Cardiac muscle cell (in vitro differentiated cells and primary cell): ENCODE measurements at regions not wholly inside any gene's neighbourhood (a gene's known extent, or its start where the extent isn't known, plus 50 kb on each side); places are given as distances from the start of the nearest gene placed in this dataset.
A peak's percentile ranks its signal among the peaks of the same experiment; 100 is the strongest.

Experiments used
- DNase-seq, 2 donors: peaks; one replicate each; pipeline versions ENCODE4 v3.0.0 to v3.0.0-alpha.2; 2010 to 2017; ENCODE audit warnings: low read depth in 1 of 2, low spot score in 1 of 2
- H3K27ac ChIP-seq: fragments of 200-600 bp; sonication (generic); 2 replicates; pipeline ENCODE4 v1.5.1; 2016
- H3K27me3 ChIP-seq: fragments of 200-600 bp; sonication (generic); 2 replicates; pipeline ENCODE4 v1.6.0; 2016; ENCODE audit warnings: control low read depth
- H3K36me3 ChIP-seq: fragments of 200-600 bp; sonication (generic); 2 replicates; pipeline ENCODE4 v1.5.1; 2016; ENCODE audit warnings: control low read depth
- H3K4me1 ChIP-seq: fragments of 200-600 bp; sonication (generic); 2 replicates; pipeline ENCODE4 v1.8.1; 2017; ENCODE audit warnings: low read depth, mild to moderate bottlenecking, mixed run types
- H3K4me3 ChIP-seq: fragments of 200-600 bp; sonication (generic); 2 replicates; pipeline ENCODE4 v1.5.1; 2016; ENCODE audit warnings: mild to moderate bottlenecking
- H3K9me3 ChIP-seq: fragments of 200-600 bp; sonication (generic); 2 replicates; pipeline ENCODE4 v1.5.1; 2017; ENCODE audit warnings: low read depth, mild to moderate bottlenecking, control low read depth
- CTCF ChIP-seq: IDR thresholded peaks from 2 replicates; pipeline ENCODE4 v1.5.1; 2012; ENCODE audit warnings: low read depth, mild to moderate bottlenecking, low read length

GRCh38 chr7:17396692-17397091 is 98.2 kb downstream of the AHR start:
- no peak for TF ChIP-seq CTCF
- H3K9me3 ChIP-seq: no peaks in the 10 kb centered on the region
- H3K36me3 ChIP-seq: no peaks in the 10 kb centered on the region
- no peak overlapping the region for H3K27ac ChIP-seq
- no peaks in the 10 kb centered on the region for H3K27me3 ChIP-seq
- H3K4me1 ChIP-seq: no peaks in the 10 kb centered on the region
- no peak for DNase-seq
- no peak overlapping the region for H3K4me3 ChIP-seq

- no peak for DNase-seq
- Histone ChIP-seq H3K36me3 (no peaks in the 10 kb centered on the region), H3K9me3 (no peaks in the 10 kb centered on the region), H3K4me1 (no peaks in the 10 kb centered on the region), H3K4me3 (no peak overlapping the region), H3K27ac (no peak overlapping the region), H3K27me3 (no peaks in the 10 kb centered on the region)
- no peak for TF ChIP-seq CTCF
These were observed 103.6 kb downstream of the AHR start for GRCh38 chr7:17401791-17402627.

GRCh38 chr7:17402628-17403278 is 104.3 kb downstream of the AHR start:
- Histone ChIP-seq H3K9me3 (no peaks in the 10 kb centered on the region), H3K4me1 (no peaks in the 10 kb centered on the region), H3K4me3 (no peak overlapping the region), H3K27me3 (no peaks in the 10 kb centered on the region), H3K27ac (no peak overlapping the region), H3K36me3 (no peaks in the 10 kb centered on the region)
- peak in 1 of 2 donors; percentile 11 for DNase-seq
- no peak for TF ChIP-seq CTCF

GRCh38 chr7:17404006-17404405 is 105.6 kb downstream of the AHR start:
- no peak for TF ChIP-seq CTCF
- no peaks in the 10 kb centered on the region for H3K36me3 ChIP-seq
- H3K27me3 ChIP-seq: no peaks in the 10 kb centered on the region

GRCh38 chr7:17405786-17406185 is 107.3 kb downstream of the AHR start:
- H3K27me3 ChIP-seq: no peaks in the 10 kb centered on the region
- H3K9me3 ChIP-seq: no peaks in the 10 kb centered on the region
- TF ChIP-seq CTCF: no peak
- no peak overlapping the region for H3K4me3 ChIP-seq
- no peaks in the 10 kb centered on the region for H3K36me3 ChIP-seq
- H3K27ac ChIP-seq: no peak overlapping the region
- no peaks in the 10 kb centered on the region for H3K4me1 ChIP-seq
- DNase-seq: peak in 1 of 2 donors; percentile 93

More at GRCh38 chr7:17404006-17404405, 105.6 kb downstream of the AHR start:
- no peaks in the 10 kb centered on the region for H3K4me1 ChIP-seq
- H3K27ac ChIP-seq: no peak overlapping the region
- no peaks in the 10 kb centered on the region for H3K9me3 ChIP-seq
- peak in 1 of 2 donors; percentile 21 for DNase-seq
- H3K4me3 ChIP-seq: no peak overlapping the region
